HepG2 (cell line): ENCODE measurements at regions not wholly inside any gene's neighbourhood (a gene's known extent, or its start where the extent isn't known, plus 50 kb on each side); places are given as distances from the start of the nearest gene placed in this dataset.
"Not testable (repeated sequence)": the region's sequence is repeated elsewhere in the genome, so short reads cannot be mapped to it uniquely, and the experiment has no call there.

Source experiments
- BRF2 ChIP-seq: sonication (generic); formaldehyde crosslinking; IDR thresholded peaks from 2 replicates; pipeline ENCODE4 v1.8.1; 2022; ENCODE audit warnings: mild to moderate bottlenecking, missing genetic modification reagents
- CREB1 ChIP-seq, 2 experiments: fragments of 450-650 bp in 1 of 2; IDR thresholded peaks; 2 replicates each; pipeline ENCODE4 v1.6.1; 2016 to 2017; ENCODE audit warnings: control low read depth in 1 of 2, mild to moderate bottlenecking in 1 of 2, missing compliant biosample characterization in 1 of 2, missing genetic modification characterization in 1 of 2
- EZH2 ChIP-seq: conservative IDR thresholded peaks from 2 replicates; pipeline ENCODE4 v1.6.1; 2012; ENCODE audit warnings: mild to moderate bottlenecking, low read depth, low read length, moderate library complexity
- GTF2F1 ChIP-seq: fragments of 150-350 bp; IDR thresholded peaks from 2 replicates; pipeline ENCODE4 v1.6.1; 2014; ENCODE audit warnings: low read length
- MAZ ChIP-seq, 2 experiments: sonication (generic) in 1 of 2; formaldehyde crosslinking in 1 of 2; IDR thresholded peaks; 2 replicates each; pipeline versions ENCODE4 v1.5.0 to v1.6.1; 2012 to 2020; ENCODE audit warnings: low read depth in 2 of 2, mild to moderate bottlenecking in 2 of 2, borderline replicate concordance in 1 of 2, improper control_type of control experiment in 1 of 2, low read length in 1 of 2, missing genetic modification reagents in 1 of 2, moderate library complexity in 1 of 2
- NFYB ChIP-seq: sonication (generic); formaldehyde crosslinking; IDR thresholded peaks from 2 replicates; pipeline ENCODE4 v1.4.0; 2020; ENCODE audit warnings: missing genetic modification reagents
- POLR2AphosphoS5 ChIP-seq: IDR thresholded peaks from 2 replicates; pipeline ENCODE4 v1.6.1; 2012; ENCODE audit warnings: low read depth, low read length
- SMC3 ChIP-seq: IDR thresholded peaks from 2 replicates; pipeline ENCODE4 v1.6.1; 2011; ENCODE audit warnings: low read length, improper control_type of control experiment
- ZNF274 ChIP-seq: sonication (generic); formaldehyde crosslinking; IDR thresholded peaks from 2 replicates; pipeline ENCODE4 v1.5.1; 2020; ENCODE audit warnings: mild to moderate bottlenecking, missing genetic modification reagents
- ZNF276 ChIP-seq: sonication (generic); formaldehyde crosslinking; IDR thresholded peaks from 2 replicates; pipeline ENCODE4 v1.4.0; 2020; ENCODE audit warnings: mild to moderate bottlenecking, low read depth, missing genetic modification reagents
- ZNF75D ChIP-seq: sonication (generic); formaldehyde crosslinking; IDR thresholded peaks from 2 replicates; pipeline ENCODE4 v1.8.1; 2023; ENCODE audit warnings: missing genetic modification reagents, mild to moderate bottlenecking, borderline replicate concordance
- ZNF83 ChIP-seq: sonication (generic); formaldehyde crosslinking; IDR thresholded peaks from 2 replicates; pipeline ENCODE4 v1.4.0; 2020; ENCODE audit warnings: missing genetic modification reagents, mild to moderate bottlenecking, borderline replicate concordance
- TF ChIP-seq, protein P1 (sequence below): sonication (generic); formaldehyde crosslinking; IDR thresholded peaks from 2 replicates; pipeline ENCODE4 v1.8.0; 2022; ENCODE audit warnings: missing genetic modification reagents, mild to moderate bottlenecking, borderline replicate concordance
- TF ChIP-seq, protein P2 (sequence below): sonication (generic); formaldehyde crosslinking; IDR thresholded peaks from 2 replicates; pipeline ENCODE4 v1.5.0; 2020; ENCODE audit warnings: mild to moderate bottlenecking, missing genetic modification reagents, moderate library complexity

- TF ChIP-seq, protein P1, sequence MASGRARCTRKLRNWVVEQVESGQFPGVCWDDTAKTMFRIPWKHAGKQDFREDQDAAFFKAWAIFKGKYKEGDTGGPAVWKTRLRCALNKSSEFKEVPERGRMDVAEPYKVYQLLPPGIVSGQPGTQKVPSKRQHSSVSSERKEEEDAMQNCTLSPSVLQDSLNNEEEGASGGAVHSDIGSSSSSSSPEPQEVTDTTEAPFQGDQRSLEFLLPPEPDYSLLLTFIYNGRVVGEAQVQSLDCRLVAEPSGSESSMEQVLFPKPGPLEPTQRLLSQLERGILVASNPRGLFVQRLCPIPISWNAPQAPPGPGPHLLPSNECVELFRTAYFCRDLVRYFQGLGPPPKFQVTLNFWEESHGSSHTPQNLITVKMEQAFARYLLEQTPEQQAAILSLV (CRISPR knock-in tag), result not testable (repeated sequence)
- TF ChIP-seq, protein P2, sequence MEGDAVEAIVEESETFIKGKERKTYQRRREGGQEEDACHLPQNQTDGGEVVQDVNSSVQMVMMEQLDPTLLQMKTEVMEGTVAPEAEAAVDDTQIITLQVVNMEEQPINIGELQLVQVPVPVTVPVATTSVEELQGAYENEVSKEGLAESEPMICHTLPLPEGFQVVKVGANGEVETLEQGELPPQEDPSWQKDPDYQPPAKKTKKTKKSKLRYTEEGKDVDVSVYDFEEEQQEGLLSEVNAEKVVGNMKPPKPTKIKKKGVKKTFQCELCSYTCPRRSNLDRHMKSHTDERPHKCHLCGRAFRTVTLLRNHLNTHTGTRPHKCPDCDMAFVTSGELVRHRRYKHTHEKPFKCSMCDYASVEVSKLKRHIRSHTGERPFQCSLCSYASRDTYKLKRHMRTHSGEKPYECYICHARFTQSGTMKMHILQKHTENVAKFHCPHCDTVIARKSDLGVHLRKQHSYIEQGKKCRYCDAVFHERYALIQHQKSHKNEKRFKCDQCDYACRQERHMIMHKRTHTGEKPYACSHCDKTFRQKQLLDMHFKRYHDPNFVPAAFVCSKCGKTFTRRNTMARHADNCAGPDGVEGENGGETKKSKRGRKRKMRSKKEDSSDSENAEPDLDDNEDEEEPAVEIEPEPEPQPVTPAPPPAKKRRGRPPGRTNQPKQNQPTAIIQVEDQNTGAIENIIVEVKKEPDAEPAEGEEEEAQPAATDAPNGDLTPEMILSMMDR (CRISPR knock-in tag), result not testable (repeated sequence)
- not testable (repeated sequence) for TF ChIP-seq GTF2F1; BRF2; EZH2; ZNF276 (CRISPR knock-in tag); SMC3; MAZ (IDR thresholded peaks at IDR 0.05; ENCODE audit: borderline replicate concordance, low read depth, low read length); MAZ (CRISPR knock-in tag; IDR thresholded peaks at IDR 0.05; ENCODE audit: low read depth); ZNF75D (CRISPR knock-in tag); ZNF83; POLR2AphosphoS5; NFYB (CRISPR knock-in tag); CREB1 (IDR thresholded peaks at IDR 0.05); CREB1 (CRISPR knock-in tag; IDR thresholded peaks at IDR 0.05); ZNF274 (CRISPR knock-in tag)
These were observed 927.7 kb upstream of the TPTE start for GRCh38 chr21:9593646-9594045.
